ENCODE measurements at regions not wholly inside any gene's neighbourhood (a gene's known extent, or its start where the extent isn't known, plus 50 kb on each side); places are given as distances from the start of the nearest gene placed in this dataset.

- Histone ChIP-seq H3K36me3 (ENCODE audit: control insufficient read depth, insufficient read depth, low read length) (no peaks in the 10 kb centered on the region), H3K4me3 (ENCODE audit: low read depth, low read length) (no peak overlapping the region), H3K27me3 (ENCODE audit: control insufficient read depth, insufficient read depth, low read length) (no peaks in the 10 kb centered on the region)
- FAIRE-seq (no peak), DNase-seq (ENCODE audit: low read depth) (no peak)
- no peak for TF ChIP-seq CTCF (IDR thresholded peaks at IDR 0.05; ENCODE audit: insufficient read depth, low read length, severe bottlenecking)
Observed at GRCh38 chr5:176181271-176181855, 56.9 kb upstream of the SIMC1 start.

GRCh38 chr5:176183321-176184074 lies 54.7 kb upstream of the SIMC1 start:
- DNase-seq (ENCODE audit: low read depth) (no peak), FAIRE-seq (no peak)
- Histone ChIP-seq H3K36me3 (ENCODE audit: control insufficient read depth, insufficient read depth, low read length) (no peaks in the 10 kb centered on the region), H3K27me3 (ENCODE audit: control insufficient read depth, insufficient read depth, low read length) (no peaks in the 10 kb centered on the region), H3K4me3 (ENCODE audit: low read depth, low read length) (no peak overlapping the region)
- TF ChIP-seq CTCF (IDR thresholded peaks at IDR 0.05; ENCODE audit: insufficient read depth, low read length, severe bottlenecking): no peak

- DNase-seq (ENCODE audit: low read depth) (no peak), FAIRE-seq (no peak)
- Histone ChIP-seq H3K27me3 (ENCODE audit: control insufficient read depth, insufficient read depth, low read length) (no peaks in the 10 kb centered on the region), H3K4me3 (ENCODE audit: low read depth, low read length) (no peak overlapping the region), H3K36me3 (ENCODE audit: control insufficient read depth, insufficient read depth, low read length) (no peaks in the 10 kb centered on the region)
- TF ChIP-seq CTCF (IDR thresholded peaks at IDR 0.05; ENCODE audit: insufficient read depth, low read length, severe bottlenecking): no peak
Observed at GRCh38 chr5:176184608-176185132, 53.6 kb upstream of the SIMC1 start.

GRCh38 chr5:176185133-176185733 lies 53.0 kb upstream of the SIMC1 start:
- no peak overlapping the region for H3K4me3 ChIP-seq (ENCODE audit: low read depth, low read length)
- no peaks in the 10 kb centered on the region for H3K27me3 ChIP-seq (ENCODE audit: control insufficient read depth, insufficient read depth, low read length)
- TF ChIP-seq CTCF (IDR thresholded peaks at IDR 0.05; ENCODE audit: insufficient read depth, low read length, severe bottlenecking): no peak
- H3K36me3 ChIP-seq (ENCODE audit: control insufficient read depth, insufficient read depth, low read length): no peaks in the 10 kb centered on the region
- DNase-seq (ENCODE audit: low read depth) (peak; percentile 18), FAIRE-seq (peak; percentile 64)

GRCh38 chr5:176186107-176186506 lies 52.1 kb upstream of the SIMC1 start:
- no peak overlapping the region for H3K4me3 ChIP-seq (ENCODE audit: low read depth, low read length)
- DNase-seq (ENCODE audit: low read depth) (no peak), FAIRE-seq (no peak)
- no peaks in the 10 kb centered on the region for H3K27me3 ChIP-seq (ENCODE audit: control insufficient read depth, insufficient read depth, low read length)
- no peaks in the 10 kb centered on the region for H3K36me3 ChIP-seq (ENCODE audit: control insufficient read depth, insufficient read depth, low read length)
- no peak for TF ChIP-seq CTCF (IDR thresholded peaks at IDR 0.05; ENCODE audit: insufficient read depth, low read length, severe bottlenecking)

All from bronchial epithelial cell (primary cell).